ENCODE measurements at regions not wholly inside any gene's neighbourhood (a gene's known extent, or its start where the extent isn't known, plus 50 kb on each side); places are given as distances from the start of the nearest gene placed in this dataset.

DNA sequence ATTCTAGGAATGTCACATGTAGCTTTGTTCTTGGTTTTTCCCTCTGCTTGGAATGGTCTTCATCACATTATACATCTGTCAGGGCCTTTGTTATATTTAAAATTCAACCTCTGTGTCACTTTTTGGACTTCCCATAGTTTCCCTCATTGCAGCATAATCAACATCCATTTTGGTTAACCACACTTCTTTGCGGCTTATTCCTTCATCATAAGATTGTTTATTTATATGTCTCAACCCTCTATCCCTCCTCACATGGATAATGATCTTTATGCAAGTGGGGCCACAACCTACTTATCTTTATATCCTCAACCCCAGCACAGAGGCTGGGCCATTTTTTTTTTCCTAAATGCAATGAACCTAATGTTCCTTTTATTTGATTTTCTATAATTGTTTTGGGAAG lies 260.0 kb upstream of the THBS1 start:
- no peak for DNase-seq
- Histone ChIP-seq H3K27ac (ENCODE audit: low read depth in 1 of 2, low read length in 2 of 2) (no peak overlapping the region), H3K4me1 (ENCODE audit: control insufficient read depth in 1 of 2, insufficient read depth in 2 of 2, low read length in 2 of 2) (peaks cover 6 to 7% of the 10 kb centered on the region in 2 donors), H3K9me3 (replicated peaks in 1 of 2; ENCODE audit: control insufficient read depth in 1 of 2, insufficient read depth in 1 of 2, low read length in 2 of 2) (peaks cover 14 to 17% of the 10 kb centered on the region in 2 donors), H3K36me3 (replicated peaks in 1 of 2; ENCODE audit: control insufficient read depth in 1 of 2, insufficient read depth in 2 of 2, low read length in 2 of 2) (no peaks in the 10 kb centered on the region), H2AFZ (ENCODE audit: insufficient read depth, low read depth, low read length, poor library complexity, severe bottlenecking) (no peak overlapping the region), H3K79me2 (ENCODE audit: insufficient read depth, low read length) (no peaks in the 10 kb centered on the region), H3K4me3 (replicated peaks in 1 of 3; ENCODE audit: low read depth in 2 of 3, low read length in 3 of 3) (no peak overlapping the region), H3K9ac (ENCODE audit: insufficient read depth, low read length, poor library complexity, severe bottlenecking) (no peak overlapping the region), H3K27me3 (ENCODE audit: control insufficient read depth in 2 of 2, insufficient read depth in 2 of 2, low read length in 2 of 2) (no peaks in the 10 kb centered on the region), H3K4me2 (replicated peaks; ENCODE audit: extremely low read depth, low read length, poor library complexity, severe bottlenecking) (no peak overlapping the region), H4K20me1 (ENCODE audit: insufficient read depth, low read length) (no peaks in the 10 kb centered on the region)
- Mint-ChIP-seq H3K9me3 (peaks cover 9 to 28% (median 19%) of the 10 kb centered on the region in 7 donors), H3K27ac (no peak overlapping the region), H3K27me3 (ENCODE audit: low read depth in 3 of 3) (peaks cover 0 to 2% (median 2%) of the 10 kb centered on the region in 3 donors), H3K4me3 (no peak overlapping the region), H3K36me3 (peaks cover 12% of the 10 kb centered on the region in 2 donors), H3K4me1 (peaks cover 10% of the 10 kb centered on the region)
- intact Hi-C loops (cut with micrococcal nuclease): loop anchor here in 1 of 2 donors (10.0 kb wide), 1 partner anchor 56 kb away; no protein-coding TSS in a partner anchor
- WGBS (ENCODE audit: insufficient coverage): no CpG with 5 or more reads among the region's 1 CpG
- TF ChIP-seq, protein P1, sequence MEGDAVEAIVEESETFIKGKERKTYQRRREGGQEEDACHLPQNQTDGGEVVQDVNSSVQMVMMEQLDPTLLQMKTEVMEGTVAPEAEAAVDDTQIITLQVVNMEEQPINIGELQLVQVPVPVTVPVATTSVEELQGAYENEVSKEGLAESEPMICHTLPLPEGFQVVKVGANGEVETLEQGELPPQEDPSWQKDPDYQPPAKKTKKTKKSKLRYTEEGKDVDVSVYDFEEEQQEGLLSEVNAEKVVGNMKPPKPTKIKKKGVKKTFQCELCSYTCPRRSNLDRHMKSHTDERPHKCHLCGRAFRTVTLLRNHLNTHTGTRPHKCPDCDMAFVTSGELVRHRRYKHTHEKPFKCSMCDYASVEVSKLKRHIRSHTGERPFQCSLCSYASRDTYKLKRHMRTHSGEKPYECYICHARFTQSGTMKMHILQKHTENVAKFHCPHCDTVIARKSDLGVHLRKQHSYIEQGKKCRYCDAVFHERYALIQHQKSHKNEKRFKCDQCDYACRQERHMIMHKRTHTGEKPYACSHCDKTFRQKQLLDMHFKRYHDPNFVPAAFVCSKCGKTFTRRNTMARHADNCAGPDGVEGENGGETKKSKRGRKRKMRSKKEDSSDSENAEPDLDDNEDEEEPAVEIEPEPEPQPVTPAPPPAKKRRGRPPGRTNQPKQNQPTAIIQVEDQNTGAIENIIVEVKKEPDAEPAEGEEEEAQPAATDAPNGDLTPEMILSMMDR (IDR thresholded peaks at IDR 0.05): no peak

DNA sequence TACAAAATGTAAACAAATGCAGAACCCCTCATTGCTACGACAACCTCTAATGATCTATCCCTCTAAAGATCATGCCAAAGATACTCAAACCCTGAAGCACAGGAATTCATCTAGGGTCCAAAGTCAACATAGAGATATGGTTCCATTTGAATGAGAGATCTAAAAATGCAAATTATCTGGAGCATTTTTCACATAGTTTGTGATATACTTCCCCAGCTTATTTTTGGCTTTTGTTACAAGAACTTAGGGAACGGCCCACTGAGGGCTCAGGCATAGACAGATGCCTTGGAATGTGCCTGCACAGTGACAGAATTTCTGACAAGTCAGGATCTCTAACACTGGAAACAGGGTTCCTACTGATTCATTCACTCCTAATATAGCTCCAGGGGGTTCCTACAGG lies 258.9 kb upstream of the THBS1 start:
- 100% methylated on average over 1 of the region's 2 CpGs for WGBS (ENCODE audit: insufficient coverage)
- peaks cover 0 to 2% (median 2%) of the 10 kb centered on the region in 3 donors for H3K27me3 Mint-ChIP-seq (ENCODE audit: low read depth in 3 of 3)
- H3K4me2 ChIP-seq (replicated peaks; ENCODE audit: extremely low read depth, low read length, poor library complexity, severe bottlenecking): no peak overlapping the region
- no peak for DNase-seq
- no peak overlapping the region for H3K4me3 Mint-ChIP-seq
- no peaks in the 10 kb centered on the region for H3K27me3 ChIP-seq (ENCODE audit: control insufficient read depth in 2 of 2, insufficient read depth in 2 of 2, low read length in 2 of 2)
- intact Hi-C loops (cut with micrococcal nuclease): loop anchor here in 1 of 2 donors (10.0 kb wide), 1 partner anchor 57 kb away; no protein-coding TSS in a partner anchor
- H3K27ac Mint-ChIP-seq: no peak overlapping the region
- H3K4me1 Mint-ChIP-seq: peaks cover 16% of the 10 kb centered on the region
- H3K9me3 Mint-ChIP-seq: peaks cover 11 to 28% (median 22%) of the 10 kb centered on the region in 7 donors
- no peak overlapping the region for H3K4me3 ChIP-seq (replicated peaks in 1 of 3; ENCODE audit: low read depth in 2 of 3, low read length in 3 of 3)
- no peaks in the 10 kb centered on the region for H4K20me1 ChIP-seq (ENCODE audit: insufficient read depth, low read length)
- H3K4me1 ChIP-seq (ENCODE audit: control insufficient read depth in 1 of 2, insufficient read depth in 2 of 2, low read length in 2 of 2): peaks cover 15 to 17% of the 10 kb centered on the region in 2 donors
- peaks cover 14 to 17% of the 10 kb centered on the region in 2 donors for H3K9me3 ChIP-seq (replicated peaks in 1 of 2; ENCODE audit: control insufficient read depth in 1 of 2, insufficient read depth in 1 of 2, low read length in 2 of 2)
- H3K36me3 ChIP-seq (replicated peaks in 1 of 2; ENCODE audit: control insufficient read depth in 1 of 2, insufficient read depth in 2 of 2, low read length in 2 of 2): no peaks in the 10 kb centered on the region
- no peak overlapping the region for H2AFZ ChIP-seq (ENCODE audit: insufficient read depth, low read depth, low read length, poor library complexity, severe bottlenecking)
- peaks cover 12% of the 10 kb centered on the region in 2 donors for H3K36me3 Mint-ChIP-seq
- TF ChIP-seq, protein P1 (IDR thresholded peaks at IDR 0.05): no peak
- no peak overlapping the region for H3K27ac ChIP-seq (ENCODE audit: low read depth in 1 of 2, low read length in 2 of 2)
- no peak overlapping the region for H3K9ac ChIP-seq (ENCODE audit: insufficient read depth, low read length, poor library complexity, severe bottlenecking)
- no peaks in the 10 kb centered on the region for H3K79me2 ChIP-seq (ENCODE audit: insufficient read depth, low read length)
